H1 (cell line): ENCODE measurements at regions not wholly inside any gene's neighbourhood (a gene's known extent, or its start where the extent isn't known, plus 50 kb on each side); places are given as distances from the start of the nearest gene placed in this dataset.

Experiments
- CTCF ChIA-PET: fragments of 300-600 bp; sonication (Branson Sonifier 250); formaldehyde crosslinking; loops from one replicate; lab custom pipeline; 2021; ENCODE audit not compliant: partially characterized antibody; lab: Charles Lee
- POLR2A ChIA-PET: fragments of 300-600 bp; sonication (Branson Sonifier 250); formaldehyde crosslinking; loops from one replicate; lab custom pipeline; 2021; ENCODE audit warnings: inconsistent platforms; ENCODE audit not compliant: partially characterized antibody; lab: Charles Lee
- DNase-seq, 2 experiments: peaks; one replicate each; pipeline versions ENCODE4 v3.0.0 to v3.0.0-alpha.2; 2010 to 2022; ENCODE audit warnings: low spot score in 2 of 2, low read depth in 1 of 2, mixed read lengths in 1 of 2
- FAIRE-seq: peaks from 2 replicates; lab custom pipeline; 2011; peaks lifted over from hg19 to GRCh38; lab: Jason Lieb, UNC
- H2AFZ ChIP-seq: 2 replicates; pipeline ENCODE4 v1.8.1; 2012; ENCODE audit warnings: low read length, inconsistent platforms
- H2AK5ac ChIP-seq: 2 replicates; pipeline ENCODE4 v1.6.1; 2013; ENCODE audit warnings: low read depth, low read length
- H2BK120ac ChIP-seq: replicated peaks from 2 replicates; pipeline ENCODE3; 2013; ENCODE audit warnings: low read depth, low read length, inconsistent platforms
- H2BK12ac ChIP-seq: 2 replicates; pipeline ENCODE4 v1.6.1; 2013; ENCODE audit warnings: low read depth, low read length
- H2BK15ac ChIP-seq: 2 replicates; pipeline ENCODE4 v1.6.1; 2013; ENCODE audit warnings: low read length
- H2BK20ac ChIP-seq: 2 replicates; pipeline ENCODE4 v1.6.1; 2013; ENCODE audit warnings: low read length
- H2BK5ac ChIP-seq: 2 replicates; pipeline ENCODE4 v1.6.1; 2013; ENCODE audit warnings: low read depth, low read length
- H3K14ac ChIP-seq: 2 replicates; pipeline ENCODE4 v1.6.1; 2013; ENCODE audit warnings: inconsistent platforms; ENCODE audit not compliant: insufficient read length
- H3K18ac ChIP-seq: 2 replicates; pipeline ENCODE4 v1.6.1; 2013; ENCODE audit warnings: low read length; ENCODE audit errors: extremely low read depth
- H3K23ac ChIP-seq: 2 replicates; pipeline ENCODE4 v1.6.1; 2013; ENCODE audit warnings: inconsistent platforms; ENCODE audit not compliant: insufficient read length
- H3K23me2 ChIP-seq: 2 replicates; pipeline ENCODE4 v1.6.1; 2013; ENCODE audit warnings: low read depth, low read length
- H3K27ac ChIP-seq: 2 replicates; pipeline ENCODE4 v1.6.1; 2011; ENCODE audit warnings: low read depth, low read length, inconsistent platforms
- H3K27me3 ChIP-seq, 4 experiments: replicated peaks in 1 of 4; 1 replicate in 1 of 4; 2 replicates in 3 of 4; pipeline versions ENCODE4 v1.6.1 to v1.8.1; 2011 to 2013; ENCODE audit warnings: low read length in 3 of 4, mild to moderate bottlenecking in 3 of 4, inconsistent platforms in 2 of 4, mixed read lengths in 2 of 4, moderate library complexity in 1 of 4; ENCODE audit not compliant: control insufficient read depth in 3 of 4, insufficient read depth in 3 of 4; ENCODE audit errors: extremely low read depth in 1 of 4
- H3K36me3 ChIP-seq, 4 experiments: 2 replicates each; pipeline versions ENCODE4 v1.6.1 to v1.8.1; 2011 to 2013; ENCODE audit warnings: mild to moderate bottlenecking in 4 of 4, low read length in 3 of 4, moderate library complexity in 2 of 4, control low read depth in 1 of 4, inconsistent platforms in 1 of 4; ENCODE audit not compliant: insufficient read depth in 4 of 4, control insufficient read depth in 2 of 4
- H3K4ac ChIP-seq: replicated peaks from 2 replicates; pipeline ENCODE3; 2013; ENCODE audit warnings: low read length, low read depth, mixed read lengths, inconsistent platforms; ENCODE audit not compliant: insufficient read length
- H3K4me1 ChIP-seq, 4 experiments: replicated peaks in 1 of 4; 1 replicate in 1 of 4; 2 replicates in 3 of 4; pipeline versions ENCODE4 v1.6.1 to v1.8.1; 2011 to 2013; ENCODE audit warnings: low read length in 3 of 4, inconsistent platforms in 2 of 4, mixed read lengths in 1 of 4; ENCODE audit not compliant: insufficient read depth in 4 of 4, control insufficient read depth in 3 of 4
- H3K4me2 ChIP-seq, 2 experiments: 2 replicates each; pipeline versions ENCODE4 v1.6.1 to v1.8.1; 2011 to 2013; ENCODE audit warnings: low read depth in 2 of 2, low read length in 2 of 2, control low read depth in 1 of 2, inconsistent platforms in 1 of 2, mild to moderate bottlenecking in 1 of 2; ENCODE audit not compliant: insufficient read depth in 1 of 2
- H3K4me3 ChIP-seq, 4 experiments: fragments of 200-600, 300-600 bp in 1 of 4; sonication (generic), shearing (Covaris generic), sonication (Bioruptor Twin) in 1 of 4; 2 replicates each; pipeline versions ENCODE4 v1.5.1 to v1.8.1; 2011 to 2016; ENCODE audit warnings: low read length in 4 of 4, low read depth in 3 of 4, control low read depth in 2 of 4, inconsistent platforms in 2 of 4, mild to moderate bottlenecking in 2 of 4, mixed read lengths in 1 of 4, moderate library complexity in 1 of 4; ENCODE audit not compliant: insufficient read depth in 2 of 4; ENCODE audit errors: extremely low read depth in 1 of 4
- H3K56ac ChIP-seq: replicated peaks from 2 replicates; pipeline ENCODE3; 2013; ENCODE audit warnings: low read depth, mild to moderate bottlenecking, mixed read lengths, low read length, inconsistent platforms; ENCODE audit not compliant: insufficient read length
- H3K79me1 ChIP-seq: 2 replicates; pipeline ENCODE4 v1.6.1; 2013; ENCODE audit warnings: low read depth, low read length, control low read depth
- H3K79me2 ChIP-seq, 2 experiments: 2 replicates each; pipeline versions ENCODE4 v1.6.1 to v1.8.1; 2012 to 2013; ENCODE audit warnings: low read length in 2 of 2, mild to moderate bottlenecking in 2 of 2, inconsistent platforms in 1 of 2; ENCODE audit not compliant: insufficient read depth in 2 of 2, control insufficient read depth in 1 of 2
- H3K9ac ChIP-seq, 4 experiments: replicated peaks in 1 of 4; 1 replicate in 1 of 4; 2 replicates in 3 of 4; pipeline versions ENCODE4 v1.6.1 to v1.8.1; 2011 to 2013; ENCODE audit warnings: low read depth in 3 of 4, low read length in 3 of 4, control low read depth in 2 of 4, mild to moderate bottlenecking in 2 of 4, moderate library complexity in 2 of 4, inconsistent platforms in 1 of 4; ENCODE audit errors: extremely low read depth in 1 of 4
- H3K9me3 ChIP-seq, 2 experiments: 2 replicates each; pipeline versions ENCODE4 v1.6.1 to v1.8.1; 2012 to 2013; ENCODE audit warnings: mild to moderate bottlenecking in 2 of 2, moderate library complexity in 2 of 2, control low read depth in 1 of 2, inconsistent platforms in 1 of 2, low read depth in 1 of 2, low read length in 1 of 2, mixed read lengths in 1 of 2; ENCODE audit not compliant: insufficient read depth in 2 of 2
- H4K20me1 ChIP-seq, 2 experiments: replicated peaks in 1 of 2; 2 replicates each; pipeline versions ENCODE3 to v1.8.1; 2011 to 2013; ENCODE audit warnings: inconsistent platforms in 2 of 2, low read length in 2 of 2, mild to moderate bottlenecking in 1 of 2; ENCODE audit not compliant: insufficient read depth in 2 of 2, control insufficient read depth in 1 of 2
- H4K5ac ChIP-seq: 2 replicates; pipeline ENCODE4 v1.6.1; 2013; ENCODE audit warnings: low read length, low read depth, mixed read lengths, inconsistent platforms; ENCODE audit not compliant: insufficient read length
- H4K8ac ChIP-seq: 2 replicates; pipeline ENCODE4 v1.8.0; 2013; ENCODE audit warnings: mild to moderate bottlenecking, moderate library complexity, low read length, inconsistent platforms; ENCODE audit not compliant: insufficient read depth; ENCODE audit errors: extremely low read depth
- H4K91ac ChIP-seq: replicated peaks from 2 replicates; pipeline ENCODE3; 2013; ENCODE audit warnings: low read length, mixed read lengths, inconsistent platforms; ENCODE audit not compliant: insufficient read length
- CHD1 ChIP-seq: IDR thresholded peaks from 2 replicates; pipeline ENCODE4 v1.6.1; 2012; ENCODE audit warnings: low read depth, low read length, improper control_type of control experiment
- CREB1 ChIP-seq: IDR thresholded peaks from 2 replicates; pipeline ENCODE4 v1.6.1; 2012; ENCODE audit warnings: inconsistent platforms
- RFX5 ChIP-seq: IDR thresholded peaks from 2 replicates; pipeline ENCODE4 v1.6.1; 2011; ENCODE audit warnings: low read depth, low read length, improper control_type of control experiment, borderline replicate concordance
- WGBS, 2 experiments: shearing (Covaris generic) in 1 of 2; methylation state at CpG; one replicate each; pipeline versions ENCODE4 v1.1.6 to v1.1.7; 2013 to 2015; ENCODE audit warnings: low lambda C conversion rate in 2 of 2, mixed read lengths in 2 of 2, inconsistent platforms in 1 of 2, low coverage in 1 of 2, missing lambda C conversion rate in 1 of 2; ENCODE audit not compliant: insufficient replicate concordance in 2 of 2, insufficient coverage in 1 of 2, insufficient read length in 1 of 2; ENCODE audit errors: extremely low coverage in 1 of 2, missing lambda C conversion rate in 1 of 2; 5-methylcytosine and 5-hydroxymethylcytosine counted together

- Histone ChIP-seq H2BK12ac (no peak overlapping the region), H3K27me3 (no peaks in the 10 kb centered on the region), H3K4me3 (no peak overlapping the region), H4K20me1 (no peaks in the 10 kb centered on the region), H3K23ac (no peak overlapping the region), H3K56ac (no peak overlapping the region), H2BK120ac (no peak overlapping the region), H3K36me3 (no peaks in the 10 kb centered on the region), H3K14ac (no peak overlapping the region), H3K18ac (no peak overlapping the region), H2AK5ac (no peak overlapping the region), H3K23me2 (no peaks in the 10 kb centered on the region), H4K91ac (no peak overlapping the region), H3K27ac (no peak overlapping the region), H4K8ac (no peak overlapping the region), H4K5ac (no peak overlapping the region), H2AFZ (no peak overlapping the region), H3K79me2 (no peaks in the 10 kb centered on the region), H3K4me1 (no peaks in the 10 kb centered on the region), H2BK15ac (no peak overlapping the region), H3K9me3 (no peaks in the 10 kb centered on the region; a peak in 1 of 4 replicates), H3K79me1 (no peaks in the 10 kb centered on the region), H3K9ac (no peak overlapping the region), H3K4me2 (no peak overlapping the region), H3K4ac (no peak overlapping the region), H2BK5ac (no peak overlapping the region), H2BK20ac (no peak overlapping the region)
- no peak for FAIRE-seq
- CTCF ChIA-PET = no interaction called here
- 97% methylated on average over 3 of the region's 3 CpGs; no CpG with 5 or more reads in 1 of the 2 experiments for WGBS, 2 experiments
- DNase-seq = no peak
- POLR2A ChIA-PET = no interaction called here
- TF ChIP-seq CHD1 (no peak), RFX5 (no peak), CREB1 (no peak)
These were observed 361.4 kb downstream of the KIF20B start for GRCh38 chr10:90062786-90063185.
